Kidney (tissue), 13 donors: ENCODE measurements at regions not wholly inside any gene's neighbourhood (a gene's known extent, or its start where the extent isn't known, plus 50 kb on each side); places are given as distances from the start of the nearest gene placed in this dataset.
"Not testable (repeated sequence)": the region's sequence is repeated elsewhere in the genome, so short reads cannot be mapped to it uniquely, and the experiment has no call there.

Source experiments
- DNase-seq, 5 donors: peaks; one replicate each; pipeline ENCODE4 v3.0.0-alpha.2; 2013 to 2020
- FAIRE-seq: peaks from 2 replicates; lab custom pipeline; 2012; peaks lifted over from hg19 to GRCh38; lab: Jason Lieb, UNC
- H3K27ac ChIP-seq, 2 donors: one replicate each; pipeline ENCODE4 v1.7.0; 2013; ENCODE audit warnings: low read depth in 2 of 2, low read length in 2 of 2, inconsistent platforms in 1 of 2
- H3K27me3 ChIP-seq: one replicate; pipeline ENCODE4 v1.7.1; 2013; ENCODE audit warnings: low read length, inconsistent platforms; ENCODE audit not compliant: control insufficient read depth, insufficient read depth
- H3K36me3 ChIP-seq, 3 donors: one replicate each; pipeline versions ENCODE4 v1.7.0 to v1.7.1; 2013; ENCODE audit warnings: low read length in 3 of 3, control low read depth in 1 of 3, inconsistent platforms in 1 of 3; ENCODE audit not compliant: insufficient read depth in 3 of 3, control insufficient read depth in 2 of 3
- H3K4me1 ChIP-seq, 3 donors: one replicate each; pipeline versions ENCODE4 v1.7.0 to v1.7.1; 2013; ENCODE audit warnings: low read length in 3 of 3, inconsistent platforms in 1 of 3, low read depth in 1 of 3; ENCODE audit not compliant: control insufficient read depth in 2 of 3, insufficient read depth in 2 of 3
- H3K4me3 ChIP-seq, 3 donors: one replicate each; pipeline versions ENCODE4 v1.7.0 to v1.8.1; 2013; ENCODE audit warnings: low read length in 3 of 3, control low read depth in 1 of 3, inconsistent platforms in 1 of 3
- H3K9ac ChIP-seq, 3 donors: one replicate each; pipeline versions ENCODE4 v1.7.0 to v1.7.1; 2013; ENCODE audit warnings: low read length in 3 of 3, control low read depth in 1 of 3, inconsistent platforms in 1 of 3
- H3K9me3 ChIP-seq, 3 donors: one replicate each; pipeline versions ENCODE4 v1.7.0 to v1.7.1; 2013; ENCODE audit warnings: low read length in 3 of 3, control low read depth in 1 of 3, inconsistent platforms in 1 of 3; ENCODE audit not compliant: control insufficient read depth in 2 of 3, insufficient read depth in 1 of 3
- CTCF ChIP-seq: IDR thresholded peaks from 3 replicates; pipeline ENCODE4 v1.5.1; 2012; ENCODE audit warnings: mild to moderate bottlenecking, moderate library complexity, borderline replicate concordance; ENCODE audit not compliant: insufficient read depth; ENCODE audit errors: extremely low read depth
- intact Hi-C: fragments of 100-400 bp; cut with DNase I; formaldehyde crosslinking; loops from one replicate; pipeline ENCODE4 v1.11.1; 2022
- donor health status: control.
- donor health status: control.
- donor health status: control.
- donor health status: control.
- donor health status: control.
- donor health status: DM: yes; HTN: yes; CAD: no.
- donor health status: Normal renal cell carcinoma (clear cell type).

GRCh38 chr13:79987323-79987722 is 353.6 kb downstream of the SPRY2 start:
- intact Hi-C loops: no loop called here
- H3K27ac ChIP-seq: no peak overlapping the region
- H3K36me3 ChIP-seq: no peaks in the 10 kb centered on the region
- H3K9me3 ChIP-seq: no peaks in the 10 kb centered on the region
- no peak overlapping the region for H3K9ac ChIP-seq
- TF ChIP-seq CTCF: no peak
- FAIRE-seq (no peak), DNase-seq (no peak)
- H3K4me1 ChIP-seq: no peaks in the 10 kb centered on the region
- H3K27me3 ChIP-seq: no peaks in the 10 kb centered on the region
- no peak overlapping the region for H3K4me3 ChIP-seq

- no peaks in the 10 kb centered on the region for H3K4me1 ChIP-seq
- H3K4me3 ChIP-seq: no peak overlapping the region
- intact Hi-C loops: no loop called here
- FAIRE-seq (no peak), DNase-seq (no peak)
- no peaks in the 10 kb centered on the region for H3K36me3 ChIP-seq
- H3K27ac ChIP-seq: no peak overlapping the region
- no peak overlapping the region for H3K9ac ChIP-seq
- no peaks in the 10 kb centered on the region for H3K27me3 ChIP-seq
- no peak for TF ChIP-seq CTCF
- no peaks in the 10 kb centered on the region for H3K9me3 ChIP-seq
Measured at GRCh38 chr13:79986890-79987289, 354.0 kb downstream of the SPRY2 start.

- H3K9me3 ChIP-seq, H3K27ac ChIP-seq, H3K36me3 ChIP-seq, intact Hi-C loops, H3K4me1 ChIP-seq, H3K9ac ChIP-seq, FAIRE-seq, H3K4me3 ChIP-seq, H3K27me3 ChIP-seq: not testable (repeated sequence)
- peak in 2 of 5 donors; percentile 13 to 29 for DNase-seq
Measured at GRCh38 chr13:79974935-79975650, 365.8 kb downstream of the SPRY2 start.

GRCh38 chr13:79973533-79973963 is 367.4 kb downstream of the SPRY2 start:
- H3K27ac ChIP-seq: no peak overlapping the region
- no peak for FAIRE-seq
- no peaks in the 10 kb centered on the region for H3K4me1 ChIP-seq
- H3K36me3 ChIP-seq: no peaks in the 10 kb centered on the region
- peak; percentile 46 for TF ChIP-seq CTCF
- no peaks in the 10 kb centered on the region for H3K9me3 ChIP-seq
- H3K4me3 ChIP-seq: no peak overlapping the region
- H3K27me3 ChIP-seq: no peaks in the 10 kb centered on the region
- peak in 2 of 5 donors; percentile 15 to 41 for DNase-seq
- intact Hi-C loops: no loop called here
- H3K9ac ChIP-seq: no peak overlapping the region
